ENCODE measurements at regions not wholly inside any gene's neighbourhood (a gene's known extent, or its start where the extent isn't known, plus 50 kb on each side); places are given as distances from the start of the nearest gene placed in this dataset.

DNA sequence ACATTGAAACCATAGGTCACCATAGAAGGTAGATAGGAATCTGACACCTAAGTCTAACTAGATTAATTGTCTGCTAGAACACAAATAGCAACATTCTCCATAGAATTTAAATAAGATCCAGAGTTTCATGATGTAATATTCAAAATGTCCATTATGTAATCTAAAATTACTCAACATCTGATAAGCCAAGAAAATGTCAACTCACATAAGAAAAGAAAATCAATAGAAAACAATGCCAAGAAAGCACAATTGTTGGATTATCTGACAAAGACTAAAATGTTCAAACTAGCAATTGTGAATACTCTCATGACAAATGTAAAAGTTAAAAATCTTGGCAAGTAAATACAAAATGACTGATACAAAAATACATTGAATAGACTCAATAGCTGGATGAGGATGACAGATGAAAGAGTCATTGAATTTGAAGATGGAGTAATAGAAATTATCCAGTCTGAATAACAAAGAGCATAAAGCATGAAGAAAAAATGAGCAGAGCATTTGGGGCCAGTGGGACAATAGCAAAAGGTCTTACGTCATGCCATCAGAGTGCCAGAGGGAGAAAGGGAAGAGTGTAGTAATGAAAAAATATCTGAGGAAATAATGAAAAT, 358.6 kb downstream of the METTL4 start:
- TF ChIP-seq, protein P1, sequence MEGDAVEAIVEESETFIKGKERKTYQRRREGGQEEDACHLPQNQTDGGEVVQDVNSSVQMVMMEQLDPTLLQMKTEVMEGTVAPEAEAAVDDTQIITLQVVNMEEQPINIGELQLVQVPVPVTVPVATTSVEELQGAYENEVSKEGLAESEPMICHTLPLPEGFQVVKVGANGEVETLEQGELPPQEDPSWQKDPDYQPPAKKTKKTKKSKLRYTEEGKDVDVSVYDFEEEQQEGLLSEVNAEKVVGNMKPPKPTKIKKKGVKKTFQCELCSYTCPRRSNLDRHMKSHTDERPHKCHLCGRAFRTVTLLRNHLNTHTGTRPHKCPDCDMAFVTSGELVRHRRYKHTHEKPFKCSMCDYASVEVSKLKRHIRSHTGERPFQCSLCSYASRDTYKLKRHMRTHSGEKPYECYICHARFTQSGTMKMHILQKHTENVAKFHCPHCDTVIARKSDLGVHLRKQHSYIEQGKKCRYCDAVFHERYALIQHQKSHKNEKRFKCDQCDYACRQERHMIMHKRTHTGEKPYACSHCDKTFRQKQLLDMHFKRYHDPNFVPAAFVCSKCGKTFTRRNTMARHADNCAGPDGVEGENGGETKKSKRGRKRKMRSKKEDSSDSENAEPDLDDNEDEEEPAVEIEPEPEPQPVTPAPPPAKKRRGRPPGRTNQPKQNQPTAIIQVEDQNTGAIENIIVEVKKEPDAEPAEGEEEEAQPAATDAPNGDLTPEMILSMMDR (IDR thresholded peaks at IDR 0.05), result no peak
- H3K4me1 ChIP-seq, result no peaks in the 10 kb centered on the region
- H3K9me3 ChIP-seq, result no peaks in the 10 kb centered on the region
- no peak overlapping the region for H3K4me3 ChIP-seq
- no peaks in the 10 kb centered on the region for H3K27me3 ChIP-seq
- H3K27ac ChIP-seq, result no peak overlapping the region
- DNase-seq (ENCODE audit: low spot score), result no peak
- H3K36me3 ChIP-seq, result no peaks in the 10 kb centered on the region

DNA sequence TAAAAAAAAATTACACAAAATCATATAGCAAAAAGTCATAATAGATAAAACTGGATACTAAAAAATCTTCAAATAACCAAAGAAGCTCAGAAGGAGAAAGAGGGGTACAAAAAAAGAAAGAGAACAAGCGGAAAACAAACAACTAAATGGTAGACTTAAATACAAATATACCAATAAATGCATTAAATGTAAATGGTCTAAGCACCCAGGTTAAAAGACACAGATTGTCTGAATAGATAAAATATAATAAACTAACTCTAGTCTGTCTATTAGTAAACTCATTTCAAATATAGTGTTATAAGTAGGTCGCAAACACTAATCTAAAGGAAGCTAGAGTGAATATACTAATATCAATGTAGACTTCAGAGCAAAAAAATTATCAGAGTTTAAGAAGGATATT, 357.4 kb downstream of the METTL4 start:
- TF ChIP-seq, protein P1 (IDR thresholded peaks at IDR 0.05), result no peak
- no peaks in the 10 kb centered on the region for H3K27me3 ChIP-seq
- H3K36me3 ChIP-seq, result no peaks in the 10 kb centered on the region
- H3K27ac ChIP-seq, result no peak overlapping the region
- no peak overlapping the region for H3K4me3 ChIP-seq
- H3K9me3 ChIP-seq, result no peaks in the 10 kb centered on the region
- H3K4me1 ChIP-seq, result no peaks in the 10 kb centered on the region
- no peak for DNase-seq (ENCODE audit: low spot score)

DNA sequence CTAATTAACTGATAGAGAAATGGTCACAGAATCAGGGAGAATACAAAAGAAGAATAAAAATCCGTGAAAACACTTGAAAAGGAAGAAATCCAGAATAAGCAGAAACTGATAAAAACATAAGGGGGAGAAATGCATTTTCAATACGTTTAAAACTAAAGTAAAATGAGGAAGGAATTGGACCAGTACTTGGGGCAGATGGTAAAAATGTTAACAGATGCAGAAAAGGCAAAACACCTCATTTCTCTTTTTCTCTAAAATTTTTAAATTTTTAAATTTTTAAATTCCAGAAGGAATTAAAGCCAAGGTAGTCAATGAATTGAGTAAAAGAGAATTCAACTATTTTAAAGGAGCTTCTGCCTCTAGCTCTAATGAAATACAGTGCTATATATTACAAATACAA, 353.9 kb downstream of the METTL4 start:
- DNase-seq (ENCODE audit: low spot score), result no peak
- H3K36me3 ChIP-seq, result no peaks in the 10 kb centered on the region
- H3K9me3 ChIP-seq, result no peaks in the 10 kb centered on the region
- H3K4me3 ChIP-seq, result no peak overlapping the region
- TF ChIP-seq, protein P1 (IDR thresholded peaks at IDR 0.05), result no peak
- H3K27me3 ChIP-seq, result no peaks in the 10 kb centered on the region
- no peak overlapping the region for H3K27ac ChIP-seq
- H3K4me1 ChIP-seq, result no peaks in the 10 kb centered on the region

GRCh38 chr18:2218101-2218500, 353.2 kb downstream of the METTL4 start:
- Histone ChIP-seq H3K27ac (no peak overlapping the region), H3K4me1 (no peaks in the 10 kb centered on the region), H3K27me3 (no peaks in the 10 kb centered on the region), H3K36me3 (no peaks in the 10 kb centered on the region), H3K9me3 (no peaks in the 10 kb centered on the region), H3K4me3 (no peak overlapping the region)
- TF ChIP-seq, protein P1 (IDR thresholded peaks at IDR 0.05), result no peak
- DNase-seq (ENCODE audit: low spot score), result no peak

DNA sequence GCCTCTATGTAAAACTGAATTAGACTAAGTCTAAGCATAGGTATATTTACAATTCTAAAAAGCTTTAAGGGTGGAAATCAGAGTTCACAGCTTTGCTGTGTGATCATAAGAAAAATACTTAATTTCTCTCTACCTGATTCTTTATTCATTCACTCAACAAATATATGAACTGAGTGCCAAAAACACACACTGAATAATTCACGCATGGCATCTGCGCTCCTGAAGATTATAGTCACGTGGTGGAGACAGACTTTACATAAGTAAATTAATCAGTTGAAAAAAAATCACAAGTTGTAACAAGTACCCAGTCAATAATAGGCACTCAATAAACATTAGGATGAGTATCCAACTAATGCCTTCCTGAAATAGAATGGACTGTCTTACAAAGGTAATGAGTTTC, 351.6 kb downstream of the METTL4 start:
- H3K36me3 ChIP-seq, result no peaks in the 10 kb centered on the region
- H3K4me3 ChIP-seq, result no peak overlapping the region
- no peak for DNase-seq (ENCODE audit: low spot score)
- no peaks in the 10 kb centered on the region for H3K27me3 ChIP-seq
- H3K27ac ChIP-seq, result no peak overlapping the region
- H3K9me3 ChIP-seq, result no peaks in the 10 kb centered on the region
- no peaks in the 10 kb centered on the region for H3K4me1 ChIP-seq
- TF ChIP-seq, protein P1 (IDR thresholded peaks at IDR 0.05), result no peak
